ENCODE measurements at regions not wholly inside any gene's neighbourhood (a gene's known extent, or its start where the extent isn't known, plus 50 kb on each side); places are given as distances from the start of the nearest gene placed in this dataset.

DNA sequence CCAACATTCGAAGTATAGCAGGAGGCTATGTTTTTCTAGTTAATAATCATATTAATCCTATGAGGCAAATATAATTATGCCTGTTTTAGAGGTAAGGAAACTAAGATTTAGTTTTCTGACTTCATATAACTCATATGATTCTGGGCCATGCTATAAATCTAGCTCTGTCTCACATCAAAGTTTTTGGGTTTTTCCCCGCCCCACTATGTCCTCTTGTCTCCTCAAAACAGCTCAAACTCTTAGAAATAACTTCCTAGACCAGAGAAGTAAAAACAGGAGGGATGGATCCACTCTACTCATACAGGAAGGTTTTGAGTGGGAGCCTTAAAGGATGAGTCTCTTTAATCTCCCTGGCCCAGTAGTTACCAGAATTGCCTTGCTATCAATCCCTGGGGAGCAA lies 256.4 kb upstream of the FGGY start:
- peaks cover 0 to 12% (median 0%) of the 10 kb centered on the region in 3 donors for H3K4me1 ChIP-seq
- WGBS, 2 donors (ENCODE audit: low coverage in 1 of 2) = 94% methylated on average over 2 of the region's 2 CpGs; no CpG with 5 or more reads in 1 of the 2 donors
- H3K4me3 ChIP-seq = no peak overlapping the region
- no peak for ATAC-seq
- H3K36me3 ChIP-seq = no peaks in the 10 kb centered on the region
- H3K9me3 ChIP-seq = no peaks in the 10 kb centered on the region
- no peak for TF ChIP-seq POLR2A (IDR thresholded peaks at IDR 0.05)
- no peak for TF ChIP-seq POLR2AphosphoS5 (IDR thresholded peaks at IDR 0.05)
- H3K27me3 ChIP-seq = no peaks in the 10 kb centered on the region
- no peak overlapping the region for H3K27ac ChIP-seq

DNA sequence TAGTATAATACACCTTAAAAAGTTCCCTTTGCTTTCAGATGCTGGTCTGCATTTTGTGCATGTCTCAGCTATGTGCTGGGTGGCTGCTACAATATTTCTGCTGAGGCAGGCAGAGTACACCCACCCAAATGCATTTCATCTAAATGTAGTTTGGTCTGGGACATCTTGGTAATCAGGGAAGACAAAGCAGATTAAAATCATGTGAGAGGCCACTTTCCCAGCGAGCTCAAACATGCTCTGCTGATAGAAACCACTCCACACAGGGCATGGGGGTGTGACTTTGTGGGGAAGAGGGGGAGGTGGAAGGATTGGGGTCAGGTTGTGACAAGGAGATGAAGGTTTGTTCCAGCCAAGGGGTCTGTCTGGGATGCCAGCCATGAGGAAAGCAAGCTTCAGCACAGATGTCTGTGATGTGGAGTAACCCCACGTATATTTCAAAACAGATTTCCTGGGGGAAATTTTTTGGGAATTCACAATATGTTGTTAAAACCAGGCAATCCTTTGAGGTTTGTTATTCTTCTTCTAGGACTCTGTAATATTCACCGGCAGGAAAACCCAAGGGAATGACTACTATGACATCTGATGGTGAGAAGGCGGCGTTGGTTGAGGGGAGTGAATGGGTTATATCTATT lies 255.1 kb upstream of the FGGY start:
- TF ChIP-seq EP300 (IDR thresholded peaks at IDR 0.05) (no peak), POLR2AphosphoS5 (IDR thresholded peaks at IDR 0.05) (no peak), POLR2A (IDR thresholded peaks at IDR 0.05) (no peak)
- TF ChIP-seq, protein P1, sequence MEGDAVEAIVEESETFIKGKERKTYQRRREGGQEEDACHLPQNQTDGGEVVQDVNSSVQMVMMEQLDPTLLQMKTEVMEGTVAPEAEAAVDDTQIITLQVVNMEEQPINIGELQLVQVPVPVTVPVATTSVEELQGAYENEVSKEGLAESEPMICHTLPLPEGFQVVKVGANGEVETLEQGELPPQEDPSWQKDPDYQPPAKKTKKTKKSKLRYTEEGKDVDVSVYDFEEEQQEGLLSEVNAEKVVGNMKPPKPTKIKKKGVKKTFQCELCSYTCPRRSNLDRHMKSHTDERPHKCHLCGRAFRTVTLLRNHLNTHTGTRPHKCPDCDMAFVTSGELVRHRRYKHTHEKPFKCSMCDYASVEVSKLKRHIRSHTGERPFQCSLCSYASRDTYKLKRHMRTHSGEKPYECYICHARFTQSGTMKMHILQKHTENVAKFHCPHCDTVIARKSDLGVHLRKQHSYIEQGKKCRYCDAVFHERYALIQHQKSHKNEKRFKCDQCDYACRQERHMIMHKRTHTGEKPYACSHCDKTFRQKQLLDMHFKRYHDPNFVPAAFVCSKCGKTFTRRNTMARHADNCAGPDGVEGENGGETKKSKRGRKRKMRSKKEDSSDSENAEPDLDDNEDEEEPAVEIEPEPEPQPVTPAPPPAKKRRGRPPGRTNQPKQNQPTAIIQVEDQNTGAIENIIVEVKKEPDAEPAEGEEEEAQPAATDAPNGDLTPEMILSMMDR (IDR thresholded peaks at IDR 0.05) = no peak
- Histone ChIP-seq H3K36me3 (no peaks in the 10 kb centered on the region), H3K27me3 (no peaks in the 10 kb centered on the region), H3K9me3 (no peaks in the 10 kb centered on the region), H3K4me3 (no peak overlapping the region), H3K4me1 (peaks cover 0 to 13% (median 0%) of the 10 kb centered on the region in 3 donors), H3K27ac (no peak overlapping the region)
- WGBS, 2 donors (ENCODE audit: low coverage in 1 of 2) = 66 to 88% methylated on average over 3 to 5 of the region's 5 CpGs
- ATAC-seq = no peak

DNA sequence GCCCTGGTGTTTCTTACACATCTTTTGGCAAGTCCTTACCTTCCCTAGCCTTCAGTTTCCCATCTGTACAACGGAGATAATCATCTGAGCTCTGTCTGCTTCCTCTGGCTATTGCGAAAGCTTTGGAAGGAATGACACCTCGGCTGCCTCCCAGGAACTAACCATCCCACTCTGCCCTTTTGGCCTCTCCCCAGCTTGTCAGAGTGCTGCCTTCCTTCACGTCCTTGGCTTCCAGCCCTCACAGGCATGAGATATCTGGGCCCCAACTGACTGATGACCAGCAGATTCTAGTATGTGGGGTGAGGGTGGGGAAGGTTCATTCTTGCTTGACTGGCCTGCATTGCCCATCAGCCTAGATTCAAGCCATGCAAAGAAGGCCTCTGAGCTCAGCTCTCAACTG lies 253.1 kb upstream of the FGGY start:
- WGBS, 2 donors (ENCODE audit: low coverage in 1 of 2) = 28 to 48% methylated on average over 3 to 4 of the region's 4 CpGs
- Histone ChIP-seq H3K4me1 (peaks cover 0 to 17% (median 0%) of the 10 kb centered on the region in 3 donors), H3K36me3 (no peaks in the 10 kb centered on the region), H3K27me3 (no peaks in the 10 kb centered on the region), H3K9me3 (no peaks in the 10 kb centered on the region), H3K27ac (peak overlapping the region in 3 of 4 donors; percentile 43 to 53 (median 51)), H3K4me3 (no peak overlapping the region)
- TF ChIP-seq POLR2AphosphoS5 (IDR thresholded peaks at IDR 0.05) (peak; percentile 62), EP300 (IDR thresholded peaks at IDR 0.05) (no peak), POLR2A (IDR thresholded peaks at IDR 0.05) (no peak)
- TF ChIP-seq, protein P1 (IDR thresholded peaks at IDR 0.05) = no peak
- peak; percentile 86 for ATAC-seq

DNA sequence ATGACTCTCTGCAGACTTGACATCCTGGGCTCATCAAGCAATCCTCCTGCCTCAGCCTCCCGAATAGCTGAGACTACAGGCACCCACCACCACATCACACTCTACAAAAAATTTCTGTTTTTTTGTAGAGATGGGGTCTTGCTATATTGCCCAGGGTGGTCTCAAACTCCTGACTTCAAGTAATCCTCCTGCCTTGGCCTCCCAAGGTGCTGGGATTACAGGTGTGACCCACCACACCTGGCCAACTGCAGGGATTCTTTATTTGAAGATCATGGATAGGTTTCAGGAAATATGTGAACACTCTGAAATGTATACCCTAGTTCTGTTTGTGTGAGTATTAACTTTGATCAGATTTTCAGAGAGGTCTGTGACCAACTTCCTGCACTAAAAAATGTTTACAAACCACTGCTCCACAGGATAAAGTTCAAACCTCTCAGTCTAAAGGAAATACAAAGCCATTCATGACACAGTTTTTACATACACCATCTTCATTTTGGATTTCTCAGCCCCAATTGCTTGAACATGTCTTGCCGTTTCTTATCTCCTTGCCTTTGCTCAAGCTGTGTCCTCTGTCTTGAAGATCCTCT lies 252.3 kb upstream of the FGGY start:
- H3K27ac ChIP-seq = peak overlapping the region in 1 of 4 donors; percentile 51
- WGBS, 2 donors (ENCODE audit: low coverage in 1 of 2) = 88 to 90% methylated on average over 2 of the region's 2 CpGs
- H3K27me3 ChIP-seq = no peaks in the 10 kb centered on the region
- H3K36me3 ChIP-seq = no peaks in the 10 kb centered on the region
- no peak overlapping the region for H3K4me3 ChIP-seq
- no peaks in the 10 kb centered on the region for H3K9me3 ChIP-seq
- peaks cover 0 to 17% (median 0%) of the 10 kb centered on the region in 3 donors for H3K4me1 ChIP-seq
- TF ChIP-seq, protein P1 (IDR thresholded peaks at IDR 0.05) = no peak
- TF ChIP-seq EP300 (IDR thresholded peaks at IDR 0.05) = no peak
- no peak for TF ChIP-seq POLR2A (IDR thresholded peaks at IDR 0.05)
- TF ChIP-seq POLR2AphosphoS5 (IDR thresholded peaks at IDR 0.05) = no peak
- no peak for ATAC-seq

DNA sequence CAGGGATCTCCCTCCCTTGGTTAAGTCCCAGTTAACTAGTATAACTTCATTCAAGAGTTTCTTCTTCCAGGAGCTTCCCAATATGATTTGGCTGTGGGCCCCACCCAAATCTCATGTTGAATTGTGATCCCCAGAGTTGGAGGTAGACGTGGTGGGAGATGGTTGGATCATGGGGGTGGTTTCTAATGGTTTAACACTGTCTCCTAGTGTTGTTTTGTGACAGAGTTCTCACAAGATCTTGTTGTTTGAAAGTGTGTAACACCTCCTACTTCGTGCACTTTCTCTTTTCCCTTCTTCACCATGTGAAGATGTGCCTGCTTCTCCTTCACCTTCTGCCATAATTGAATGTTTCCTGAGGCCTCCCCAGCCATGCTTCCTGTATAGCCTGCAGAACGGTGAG lies 251.8 kb upstream of the FGGY start:
- ATAC-seq = no peak
- H3K4me3 ChIP-seq = no peak overlapping the region
- no peaks in the 10 kb centered on the region for H3K36me3 ChIP-seq
- TF ChIP-seq, protein P1 (IDR thresholded peaks at IDR 0.05) = no peak
- TF ChIP-seq POLR2AphosphoS5 (IDR thresholded peaks at IDR 0.05) (no peak), POLR2A (IDR thresholded peaks at IDR 0.05) (no peak)
- no peak overlapping the region for H3K27ac ChIP-seq
- no peaks in the 10 kb centered on the region for H3K9me3 ChIP-seq
- WGBS, 2 donors (ENCODE audit: low coverage in 1 of 2) = 88% methylated on average over 3 of the region's 3 CpGs; no CpG with 5 or more reads in 1 of the 2 donors
- no peaks in the 10 kb centered on the region for H3K27me3 ChIP-seq
- H3K4me1 ChIP-seq = peaks cover 0 to 17% (median 0%) of the 10 kb centered on the region in 3 donors
